Adipocyte (in vitro differentiated cells): ENCODE measurements at regions not wholly inside any gene's neighbourhood (a gene's known extent, or its start where the extent isn't known, plus 50 kb on each side); places are given as distances from the start of the nearest gene placed in this dataset.

ENCODE experiments used
- DNase-seq: peaks from one replicate; pipeline ENCODE4 v3.0.0-alpha.2; 2015; ENCODE audit warnings: low read depth
- H3K27me3 ChIP-seq: replicated peaks from 2 replicates; pipeline ENCODE4 v1.7.0; 2013; ENCODE audit warnings: mild to moderate bottlenecking, low read length, moderate library complexity; ENCODE audit not compliant: control insufficient read depth, insufficient read depth
- H3K36me3 ChIP-seq: 2 replicates; pipeline ENCODE4 v1.7.0; 2013; ENCODE audit warnings: low read length, mild to moderate bottlenecking, moderate library complexity; ENCODE audit not compliant: control insufficient read depth, insufficient read depth, severe bottlenecking
- H3K4me1 ChIP-seq: 2 replicates; pipeline ENCODE4 v1.7.0; 2013; ENCODE audit warnings: mild to moderate bottlenecking, low read length, moderate library complexity; ENCODE audit not compliant: control insufficient read depth, insufficient read depth
- H3K4me3 ChIP-seq: 2 replicates; pipeline ENCODE4 v1.7.0; 2013; ENCODE audit warnings: mild to moderate bottlenecking, low read length, moderate library complexity
- H3K9ac ChIP-seq: 2 replicates; pipeline ENCODE4 v1.7.0; 2013; ENCODE audit warnings: mild to moderate bottlenecking, low read length, moderate library complexity
- H3K9me3 ChIP-seq: 2 replicates; pipeline ENCODE4 v1.7.0; 2013; ENCODE audit warnings: mild to moderate bottlenecking, low read length, moderate library complexity; ENCODE audit not compliant: control insufficient read depth

GRCh38 chr13:88136098-88136790 lies 465.1 kb downstream of the SLITRK5 start:
- no peaks in the 10 kb centered on the region for H3K9me3 ChIP-seq
- H3K4me3 ChIP-seq: no peak overlapping the region
- no peaks in the 10 kb centered on the region for H3K36me3 ChIP-seq
- H3K27me3 ChIP-seq: no peaks in the 10 kb centered on the region
- H3K4me1 ChIP-seq: no peaks in the 10 kb centered on the region
- no peak for DNase-seq
- no peak overlapping the region for H3K9ac ChIP-seq

DNA sequence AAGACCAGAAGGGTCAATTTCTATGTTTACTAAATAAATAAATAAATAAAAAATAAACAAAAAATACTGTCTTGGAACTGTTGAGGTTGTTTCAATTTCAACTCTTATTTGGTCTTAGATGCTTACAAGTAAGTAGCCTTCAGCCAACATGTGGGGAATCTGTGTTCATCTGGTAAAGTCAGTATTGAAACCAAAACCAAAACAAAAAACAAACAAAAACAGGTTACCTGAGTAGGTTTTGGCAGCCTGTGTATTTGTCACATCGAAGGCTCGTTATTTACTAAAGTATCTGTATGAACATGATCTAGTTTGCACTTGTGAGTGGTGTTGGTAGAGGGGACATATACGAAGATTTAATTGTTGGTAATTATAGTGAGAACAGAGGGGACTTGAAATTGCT lies 471.5 kb downstream of the SLITRK5 start:
- Histone ChIP-seq H3K9ac (no peak overlapping the region), H3K36me3 (no peaks in the 10 kb centered on the region), H3K27me3 (no peaks in the 10 kb centered on the region), H3K4me1 (no peaks in the 10 kb centered on the region), H3K9me3 (no peaks in the 10 kb centered on the region), H3K4me3 (no peak overlapping the region)
- DNase-seq: no peak

DNA sequence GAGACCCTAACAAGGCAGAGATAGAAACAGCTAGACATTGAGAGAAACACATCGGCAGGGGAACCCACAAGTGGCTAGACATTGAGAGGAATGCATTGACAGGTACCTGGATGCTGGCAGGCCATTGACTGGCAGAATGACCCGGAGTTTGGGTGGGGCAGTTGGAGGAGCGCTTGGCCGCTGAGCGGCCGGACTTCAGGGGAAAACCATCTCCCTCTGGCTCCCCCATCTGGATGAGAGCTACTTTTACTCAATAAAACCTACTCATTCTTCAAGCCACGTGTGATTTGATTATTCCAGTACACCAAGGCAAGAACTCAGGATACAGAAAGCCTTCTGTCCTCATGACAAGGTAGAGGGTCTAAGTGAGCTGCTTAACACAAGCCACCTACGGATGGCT lies 473.4 kb downstream of the SLITRK5 start:
- H3K4me1 ChIP-seq: no peaks in the 10 kb centered on the region
- H3K4me3 ChIP-seq: no peak overlapping the region
- H3K36me3 ChIP-seq: no peaks in the 10 kb centered on the region
- H3K9ac ChIP-seq: no peak overlapping the region
- no peaks in the 10 kb centered on the region for H3K27me3 ChIP-seq
- no peak for DNase-seq
- H3K9me3 ChIP-seq: no peaks in the 10 kb centered on the region

DNA sequence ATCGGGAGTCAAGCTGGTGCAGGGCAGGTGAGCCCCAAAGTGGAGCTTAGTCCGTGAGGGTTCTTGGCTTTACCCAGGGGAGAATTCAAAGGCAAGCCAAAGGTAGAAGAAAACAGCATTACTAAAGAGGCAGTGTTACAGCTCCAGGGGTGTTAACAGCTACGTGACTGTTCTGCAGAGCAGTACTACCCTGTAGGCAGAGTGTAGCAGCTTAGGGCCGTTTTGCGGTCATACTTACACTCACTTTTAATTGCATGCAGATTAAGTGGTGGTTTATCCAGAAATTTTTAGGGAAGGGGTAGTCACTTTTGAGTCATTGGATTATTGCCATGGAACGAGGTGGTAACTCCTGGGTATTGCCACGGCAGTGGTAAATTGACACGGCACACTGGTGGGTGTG lies 482.2 kb downstream of the SLITRK5 start:
- no peaks in the 10 kb centered on the region for H3K9me3 ChIP-seq
- H3K4me1 ChIP-seq: no peaks in the 10 kb centered on the region
- H3K27me3 ChIP-seq: no peaks in the 10 kb centered on the region
- no peaks in the 10 kb centered on the region for H3K36me3 ChIP-seq
- no peak overlapping the region for H3K4me3 ChIP-seq
- no peak for DNase-seq
- H3K9ac ChIP-seq: no peak overlapping the region

DNA sequence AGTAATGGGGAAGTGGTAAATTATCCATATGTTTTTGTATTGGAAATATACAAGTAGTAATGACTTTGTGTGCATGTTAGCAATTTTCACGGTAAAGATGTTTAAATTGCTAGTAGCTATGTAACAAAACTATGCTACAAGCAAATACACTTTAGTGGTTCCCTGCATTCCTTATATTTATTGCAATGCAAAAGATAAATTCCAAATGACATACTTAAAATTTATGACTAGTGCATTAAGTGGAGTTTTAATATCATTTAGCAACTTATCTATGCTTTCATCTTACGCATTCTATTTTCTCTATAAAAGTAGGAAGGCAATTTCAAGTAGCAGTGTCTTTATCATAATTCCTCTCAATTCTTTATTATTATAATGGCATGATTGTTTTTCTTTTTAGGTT lies 482.8 kb downstream of the SLITRK5 start:
- H3K9me3 ChIP-seq: no peaks in the 10 kb centered on the region
- no peak overlapping the region for H3K4me3 ChIP-seq
- H3K27me3 ChIP-seq: no peaks in the 10 kb centered on the region
- DNase-seq: no peak
- H3K4me1 ChIP-seq: no peaks in the 10 kb centered on the region
- no peak overlapping the region for H3K9ac ChIP-seq
- H3K36me3 ChIP-seq: no peaks in the 10 kb centered on the region

- H3K4me3 ChIP-seq: no peak overlapping the region
- no peak overlapping the region for H3K9ac ChIP-seq
- H3K27me3 ChIP-seq: no peaks in the 10 kb centered on the region
- H3K36me3 ChIP-seq: no peaks in the 10 kb centered on the region
- no peaks in the 10 kb centered on the region for H3K9me3 ChIP-seq
- no peak for DNase-seq
- H3K4me1 ChIP-seq: no peaks in the 10 kb centered on the region
These were observed 491.0 kb downstream of the SLITRK5 start for GRCh38 chr13:88162076-88162702.

- Histone ChIP-seq H3K27me3 (no peaks in the 10 kb centered on the region), H3K4me1 (no peaks in the 10 kb centered on the region), H3K9ac (no peak overlapping the region), H3K9me3 (peaks cover 6% of the 10 kb centered on the region), H3K36me3 (no peaks in the 10 kb centered on the region), H3K4me3 (no peak overlapping the region)
- no peak for DNase-seq
These were observed 505.1 kb downstream of the SLITRK5 start for GRCh38 chr13:88176231-88176630.

DNA sequence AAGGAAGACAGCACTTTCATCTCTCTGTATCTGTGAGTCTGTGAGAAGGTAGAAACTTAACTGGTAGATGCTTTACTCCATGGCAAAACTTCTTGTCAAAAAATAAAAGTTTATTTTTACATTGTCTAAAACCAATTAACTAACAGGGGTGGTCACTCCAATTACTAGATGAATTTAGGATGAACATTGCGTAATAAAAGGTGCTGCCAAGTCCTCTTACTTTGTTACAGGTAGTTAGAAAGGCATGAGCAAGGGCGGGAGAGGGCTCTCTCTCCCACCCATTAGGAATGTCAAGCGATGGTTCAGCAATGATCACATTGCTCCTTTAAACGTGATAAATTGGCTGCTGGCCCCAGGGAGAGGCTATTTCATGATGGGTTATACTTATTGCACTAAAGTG lies 512.3 kb downstream of the SLITRK5 start:
- Histone ChIP-seq H3K9ac (no peak overlapping the region), H3K4me1 (no peaks in the 10 kb centered on the region), H3K27me3 (no peaks in the 10 kb centered on the region), H3K4me3 (no peak overlapping the region), H3K9me3 (no peaks in the 10 kb centered on the region), H3K36me3 (no peaks in the 10 kb centered on the region)
- DNase-seq: no peak

- Histone ChIP-seq H3K4me1 (no peaks in the 10 kb centered on the region), H3K27me3 (no peaks in the 10 kb centered on the region)
These were observed 517.8 kb downstream of the SLITRK5 start for GRCh38 chr13:88188986-88189385.

DNA sequence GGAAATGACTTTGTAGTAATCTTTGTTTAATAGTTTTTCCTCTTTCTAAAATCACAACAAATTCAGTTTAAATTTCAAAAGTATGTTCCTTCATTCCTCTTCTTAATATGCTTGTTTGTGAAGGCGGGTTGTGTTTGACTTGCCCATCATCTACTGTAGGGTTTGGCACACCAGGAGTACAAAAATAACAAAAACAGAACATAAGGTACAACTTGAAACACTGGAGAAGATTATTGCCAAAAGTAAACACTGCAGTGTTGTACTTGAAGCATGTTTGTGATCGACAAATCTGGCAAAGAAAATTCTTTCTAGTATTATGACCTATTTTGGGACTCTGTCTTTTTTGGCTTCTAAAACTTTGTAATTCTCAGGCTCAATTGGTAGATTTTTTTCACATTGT lies 518.6 kb downstream of the SLITRK5 start:
- Histone ChIP-seq H3K36me3 (no peaks in the 10 kb centered on the region), H3K9me3 (no peaks in the 10 kb centered on the region), H3K4me1 (no peaks in the 10 kb centered on the region), H3K27me3 (no peaks in the 10 kb centered on the region), H3K4me3 (no peak overlapping the region), H3K9ac (no peak overlapping the region)
- no peak for DNase-seq

More at GRCh38 chr13:88188986-88189385, 517.8 kb downstream of the SLITRK5 start:
- no peak for DNase-seq
- no peak overlapping the region for H3K4me3 ChIP-seq
- H3K9me3 ChIP-seq: no peaks in the 10 kb centered on the region
- H3K36me3 ChIP-seq: no peaks in the 10 kb centered on the region
- no peak overlapping the region for H3K9ac ChIP-seq

- Histone ChIP-seq H3K4me3 (no peak overlapping the region), H3K4me1 (no peaks in the 10 kb centered on the region), H3K9me3 (peaks cover 3% of the 10 kb centered on the region), H3K9ac (no peak overlapping the region), H3K27me3 (no peaks in the 10 kb centered on the region), H3K36me3 (no peaks in the 10 kb centered on the region)
- no peak for DNase-seq
These were observed 524.9 kb downstream of the SLITRK5 start for GRCh38 chr13:88196106-88196505.

GRCh38 chr13:88217372-88217771 lies 546.2 kb downstream of the SLITRK5 start:
- H3K9ac ChIP-seq: no peak overlapping the region
- no peaks in the 10 kb centered on the region for H3K9me3 ChIP-seq
- H3K4me3 ChIP-seq: no peak overlapping the region
- no peaks in the 10 kb centered on the region for H3K36me3 ChIP-seq
- no peaks in the 10 kb centered on the region for H3K27me3 ChIP-seq
- no peaks in the 10 kb centered on the region for H3K4me1 ChIP-seq
- no peak for DNase-seq
